ENCODE measurements at regions not wholly inside any gene's neighbourhood (a gene's known extent, or its start where the extent isn't known, plus 50 kb on each side); places are given as distances from the start of the nearest gene placed in this dataset.

- DNase-seq (no peak), ATAC-seq (peak in 2 of 4 donors; percentile 9 to 35), FAIRE-seq (no peak)
- Histone ChIP-seq H3K27me3 (no peaks in the 10 kb centered on the region), H3K27ac (peak overlapping the region in 3 of 4 donors; percentile 46 to 72 (median 53)), H3K36me3 (no peaks in the 10 kb centered on the region), H3K4me1 (peaks cover 0 to 10% (median 0%) of the 10 kb centered on the region in 3 donors), H3K4me3 (no peak overlapping the region), H3K9me3 (no peaks in the 10 kb centered on the region)
- WGBS, 2 donors = 75 to 77% methylated on average over 10 of the region's 10 CpGs
- intact Hi-C loops (cut with DNase I) = no loop called here
- TF ChIP-seq, protein P1, sequence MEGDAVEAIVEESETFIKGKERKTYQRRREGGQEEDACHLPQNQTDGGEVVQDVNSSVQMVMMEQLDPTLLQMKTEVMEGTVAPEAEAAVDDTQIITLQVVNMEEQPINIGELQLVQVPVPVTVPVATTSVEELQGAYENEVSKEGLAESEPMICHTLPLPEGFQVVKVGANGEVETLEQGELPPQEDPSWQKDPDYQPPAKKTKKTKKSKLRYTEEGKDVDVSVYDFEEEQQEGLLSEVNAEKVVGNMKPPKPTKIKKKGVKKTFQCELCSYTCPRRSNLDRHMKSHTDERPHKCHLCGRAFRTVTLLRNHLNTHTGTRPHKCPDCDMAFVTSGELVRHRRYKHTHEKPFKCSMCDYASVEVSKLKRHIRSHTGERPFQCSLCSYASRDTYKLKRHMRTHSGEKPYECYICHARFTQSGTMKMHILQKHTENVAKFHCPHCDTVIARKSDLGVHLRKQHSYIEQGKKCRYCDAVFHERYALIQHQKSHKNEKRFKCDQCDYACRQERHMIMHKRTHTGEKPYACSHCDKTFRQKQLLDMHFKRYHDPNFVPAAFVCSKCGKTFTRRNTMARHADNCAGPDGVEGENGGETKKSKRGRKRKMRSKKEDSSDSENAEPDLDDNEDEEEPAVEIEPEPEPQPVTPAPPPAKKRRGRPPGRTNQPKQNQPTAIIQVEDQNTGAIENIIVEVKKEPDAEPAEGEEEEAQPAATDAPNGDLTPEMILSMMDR (IDR thresholded peaks at IDR 0.05) = no peak
Observed at GRCh38 chr2:42960002-42960841, 167.8 kb upstream of the HAAO start.

DNA sequence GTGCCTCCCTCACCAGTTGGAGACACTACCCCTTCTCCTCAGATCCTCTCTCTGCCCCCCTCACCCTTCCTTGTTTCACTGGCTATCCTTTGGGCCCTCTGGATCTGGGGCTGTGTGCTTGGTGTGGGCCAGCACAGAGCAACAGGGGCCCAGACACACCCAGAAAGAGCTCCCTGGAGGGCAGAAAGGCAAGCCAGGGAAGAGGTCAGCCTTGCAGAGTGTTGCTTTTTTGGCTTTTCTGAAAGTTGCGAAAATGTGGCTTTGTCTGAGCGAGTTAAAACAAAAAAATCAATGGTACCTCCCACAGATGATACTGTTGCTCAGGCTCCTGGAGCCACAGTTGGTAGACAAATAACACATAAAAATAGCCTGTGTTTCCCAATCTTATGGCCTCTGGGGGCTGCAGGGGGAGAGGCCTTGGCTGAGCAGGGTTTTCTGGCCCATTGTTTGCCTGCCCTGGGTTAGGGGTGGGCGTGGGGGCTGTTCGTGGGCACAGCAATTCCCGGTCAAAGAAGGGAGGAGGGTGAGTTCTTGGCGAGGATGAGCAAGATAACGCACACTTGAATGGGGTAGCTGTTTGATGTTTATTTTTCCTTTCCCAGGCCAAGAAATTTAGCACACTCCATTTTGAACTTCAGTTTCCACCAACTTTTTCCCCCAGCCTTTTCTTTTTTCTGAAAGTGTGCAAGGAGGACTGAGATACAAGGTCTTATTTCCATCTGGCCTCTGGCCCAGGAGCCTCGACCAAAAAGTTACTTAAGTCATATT is 167.0 kb upstream of the HAAO start:
- Histone ChIP-seq H3K4me3 (no peak overlapping the region), H3K9me3 (no peaks in the 10 kb centered on the region), H3K27ac (peak overlapping the region in 2 of 4 donors; percentile 53 to 72), H3K4me1 (peaks cover 0 to 10% (median 0%) of the 10 kb centered on the region in 3 donors), H3K27me3 (no peaks in the 10 kb centered on the region), H3K36me3 (no peaks in the 10 kb centered on the region)
- TF ChIP-seq, protein P1 (IDR thresholded peaks at IDR 0.05) = no peak
- FAIRE-seq (no peak), ATAC-seq (peak; percentile 30 to 54 (median 44)), DNase-seq (no peak)
- intact Hi-C loops (cut with DNase I) = no loop called here
- WGBS, 2 donors = 53% methylated on average over 8 of the region's 8 CpGs

- no peaks in the 10 kb centered on the region for H3K27me3 ChIP-seq
- 88 to 89% methylated on average over 10 of the region's 10 CpGs for WGBS, 2 donors
- DNase-seq (no peak), ATAC-seq (no peak), FAIRE-seq (no peak)
- H3K9me3 ChIP-seq = no peaks in the 10 kb centered on the region
- no peaks in the 10 kb centered on the region for H3K36me3 ChIP-seq
- peak overlapping the region in 2 of 4 donors; percentile 53 to 72 for H3K27ac ChIP-seq
- intact Hi-C loops (cut with DNase I) = no loop called here
- H3K4me3 ChIP-seq = no peak overlapping the region
- TF ChIP-seq, protein P1 (IDR thresholded peaks at IDR 0.05) = no peak
- H3K4me1 ChIP-seq = peaks cover 0 to 10% (median 0%) of the 10 kb centered on the region in 3 donors
Observed at GRCh38 chr2:42958741-42959233, 166.4 kb upstream of the HAAO start.

DNA sequence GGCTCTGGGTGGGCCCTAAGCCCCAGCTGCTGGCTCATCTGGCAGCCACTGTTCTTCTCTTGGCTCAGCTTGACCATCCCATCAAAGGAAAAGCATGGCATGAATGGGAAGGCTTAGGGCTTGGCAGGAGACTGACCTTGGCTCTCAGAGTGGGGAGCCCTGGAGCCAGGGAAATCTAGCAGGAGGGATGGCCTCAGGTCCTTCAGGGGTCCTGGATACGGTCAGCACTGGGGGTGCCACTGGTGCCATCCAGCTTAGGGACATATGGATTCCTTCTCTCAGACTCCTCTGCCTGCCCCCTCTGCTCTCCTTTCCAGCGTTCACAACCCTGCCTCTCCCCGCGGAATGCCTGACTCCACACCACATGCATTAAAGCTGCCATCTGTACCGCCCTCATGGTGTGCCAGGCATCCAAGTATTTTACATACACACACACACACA is 165.5 kb upstream of the HAAO start:
- intact Hi-C loops (cut with DNase I) = no loop called here
- Histone ChIP-seq H3K27ac (peak overlapping the region in 2 of 4 donors; percentile 15 to 18), H3K9me3 (no peaks in the 10 kb centered on the region), H3K36me3 (no peaks in the 10 kb centered on the region), H3K27me3 (no peaks in the 10 kb centered on the region), H3K4me1 (peaks cover 0 to 10% (median 0%) of the 10 kb centered on the region in 3 donors), H3K4me3 (no peak overlapping the region)
- TF ChIP-seq, protein P1 (IDR thresholded peaks at IDR 0.05) = no peak
- FAIRE-seq (no peak), ATAC-seq (no peak), DNase-seq (no peak)
- 91 to 96% methylated on average over 4 to 5 of the region's 5 CpGs for WGBS, 2 donors

Measured in pancreas (tissue), 10 donors.